SK-N-SH treated with all-trans-retinoic acid at 6 μM for 48 hours (cell line): ENCODE measurements at regions not wholly inside any gene's neighbourhood (a gene's known extent, or its start where the extent isn't known, plus 50 kb on each side); places are given as distances from the start of the nearest gene placed in this dataset.

ENCODE experiments used
- ATAC-seq: fragments of 200-7000 bp; cut with Tn5 transposase; 3 replicates; pipeline ENCODE4 v1.9.1; 2020; ENCODE audit warnings: mild to moderate bottlenecking, moderate library complexity
- ARNTL ChIP-seq: fragments of 450-650 bp; formaldehyde crosslinking; IDR thresholded peaks from 2 replicates; pipeline ENCODE4 v1.5.0; 2020; ENCODE audit warnings: low read depth, mild to moderate bottlenecking, moderate library complexity, borderline replicate concordance
- BACH2 ChIP-seq: fragments of 250-450 bp; sonication (Bioruptor Pico); IDR thresholded peaks from 2 replicates; pipeline ENCODE4 v1.9.0; 2021; ENCODE audit warnings: mild to moderate bottlenecking, borderline replicate concordance
- CREB5 ChIP-seq: fragments of 250-450 bp; sonication (Bioruptor Pico); IDR thresholded peaks from 2 replicates; pipeline ENCODE4 v1.5.1; 2020; ENCODE audit warnings: low read depth, mild to moderate bottlenecking, moderate library complexity
- CSDC2 ChIP-seq: fragments of 250-450 bp; sonication (Bioruptor Pico); IDR thresholded peaks from 2 replicates; pipeline ENCODE4 v1.5.0; 2020; ENCODE audit warnings: mild to moderate bottlenecking, moderate library complexity
- CSRNP3 ChIP-seq: fragments of 250-450 bp; sonication (Bioruptor Pico); IDR thresholded peaks from 2 replicates; pipeline ENCODE4 v1.5.1; 2021; ENCODE audit warnings: mild to moderate bottlenecking, moderate library complexity
- ESRRG ChIP-seq: fragments of 250-450 bp; sonication (Bioruptor Pico); IDR thresholded peaks from 2 replicates; pipeline ENCODE4 v1.6.1; 2021; ENCODE audit warnings: mild to moderate bottlenecking
- GLIS3 ChIP-seq: fragments of 250-450 bp; sonication (Bioruptor Pico); IDR thresholded peaks from 2 replicates; pipeline ENCODE4 v1.5.0; 2020; ENCODE audit warnings: mild to moderate bottlenecking, moderate library complexity
- ISL1 ChIP-seq: fragments of 250-450 bp; sonication (Bioruptor Pico); IDR thresholded peaks from 2 replicates; pipeline ENCODE4 v2.1.2; 2022; ENCODE audit warnings: mild to moderate bottlenecking, moderate library complexity
- OSR1 ChIP-seq: fragments of 250-450 bp; sonication (Bioruptor Pico); IDR thresholded peaks from 2 replicates; pipeline ENCODE4 v1.8.0; 2022; ENCODE audit warnings: moderate library complexity, mild to moderate bottlenecking, inconsistent platforms
- PATZ1 ChIP-seq: fragments of 250-450 bp; sonication (Bioruptor Pico); IDR thresholded peaks from 2 replicates; pipeline ENCODE4 v1.8.0; 2020; ENCODE audit warnings: mild to moderate bottlenecking, moderate library complexity, borderline replicate concordance
- POU6F1 ChIP-seq: fragments of 250-450 bp; sonication (Bioruptor Pico); IDR thresholded peaks from 2 replicates; pipeline ENCODE4 v1.8.0; 2021; ENCODE audit warnings: low read depth, mild to moderate bottlenecking, moderate library complexity, borderline replicate concordance
- PPARA ChIP-seq: fragments of 250-450 bp; sonication (Bioruptor Pico); IDR thresholded peaks from 2 replicates; pipeline ENCODE4 v1.5.0; 2020; ENCODE audit warnings: mild to moderate bottlenecking, borderline replicate concordance
- RARB ChIP-seq: fragments of 250-450 bp; sonication (Bioruptor Pico); IDR thresholded peaks from 2 replicates; pipeline ENCODE4 v1.8.0; 2021; ENCODE audit warnings: mild to moderate bottlenecking, moderate library complexity
- SNAI2 ChIP-seq: fragments of 250-450 bp; sonication (Bioruptor Pico); IDR thresholded peaks from 2 replicates; pipeline ENCODE4 v1.5.0; 2020; ENCODE audit warnings: mild to moderate bottlenecking, moderate library complexity
- TOX ChIP-seq: fragments of 250-450 bp; sonication (Bioruptor Pico); IDR thresholded peaks from 2 replicates; pipeline ENCODE4 v1.8.0; 2021; ENCODE audit warnings: mild to moderate bottlenecking, moderate library complexity, borderline replicate concordance
- ZC3H10 ChIP-seq: fragments of 250-450 bp; sonication (Bioruptor Pico); IDR thresholded peaks from 2 replicates; pipeline ENCODE4 v1.5.1; 2021; ENCODE audit warnings: mild to moderate bottlenecking, moderate library complexity
- ZFP3 ChIP-seq: fragments of 250-450 bp; sonication (Bioruptor Pico); IDR thresholded peaks from 2 replicates; pipeline ENCODE4 v1.5.0; 2020; ENCODE audit warnings: mild to moderate bottlenecking, moderate library complexity
- ZFP30 ChIP-seq: fragments of 450-650 bp; formaldehyde crosslinking; IDR thresholded peaks from 2 replicates; pipeline ENCODE4 v1.5.0; 2022; ENCODE audit warnings: mild to moderate bottlenecking, moderate library complexity
- ZNF565 ChIP-seq: fragments of 450-650 bp; formaldehyde crosslinking; conservative IDR thresholded peaks from 2 replicates; pipeline ENCODE4 v1.5.0; 2020; ENCODE audit warnings: low read depth, mild to moderate bottlenecking, moderate library complexity
- ZNF70 ChIP-seq: fragments of 450-650 bp; formaldehyde crosslinking; IDR thresholded peaks from 2 replicates; pipeline ENCODE4 v1.5.0; 2020; ENCODE audit warnings: mild to moderate bottlenecking, moderate library complexity
- ZNF8 ChIP-seq: fragments of 450-650 bp; formaldehyde crosslinking; IDR thresholded peaks from 2 replicates; pipeline ENCODE4 v1.5.0; 2020; ENCODE audit warnings: mild to moderate bottlenecking, moderate library complexity

- no peak for TF ChIP-seq ZC3H10
- TF ChIP-seq CSDC2, result no peak
- TF ChIP-seq ZFP3 (CRISPR knock-in tag), result no peak
- no peak for TF ChIP-seq ZNF8 (CRISPR knock-in tag)
- TF ChIP-seq POU6F1 (CRISPR knock-in tag), result no peak
- TF ChIP-seq CREB5, result no peak
- no peak for TF ChIP-seq SNAI2 (CRISPR knock-in tag)
- TF ChIP-seq RARB (CRISPR knock-in tag), result no peak
- no peak for TF ChIP-seq GLIS3 (CRISPR knock-in tag)
- TF ChIP-seq ZNF70 (CRISPR knock-in tag), result no peak
- TF ChIP-seq ARNTL (CRISPR knock-in tag), result no peak
- no peak for TF ChIP-seq OSR1 (CRISPR knock-in tag)
- no peak for TF ChIP-seq PPARA (CRISPR knock-in tag)
- TF ChIP-seq ZFP30 (CRISPR knock-in tag), result no peak
- no peak for TF ChIP-seq CSRNP3 (CRISPR knock-in tag)
- no peak for TF ChIP-seq BACH2
- no peak for TF ChIP-seq PATZ1 (CRISPR knock-in tag)
- TF ChIP-seq TOX (CRISPR knock-in tag), result no peak
- no peak for TF ChIP-seq ESRRG (CRISPR knock-in tag)
- TF ChIP-seq ZNF565 (CRISPR knock-in tag), result no peak
- no peak for ATAC-seq
Measured at GRCh38 chr16:26330654-26331053, 638.9 kb downstream of the HS3ST4 start.

- ATAC-seq, result no peak
Measured at GRCh38 chr16:26334218-26335111, 642.7 kb downstream of the HS3ST4 start.

More at GRCh38 chr16:26334218-26335111, 642.7 kb downstream of the HS3ST4 start:
- TF ChIP-seq CSDC2 (no peak), CSRNP3 (CRISPR knock-in tag) (no peak), BACH2 (no peak), TOX (CRISPR knock-in tag) (no peak), ISL1 (CRISPR knock-in tag) (no peak), ZNF565 (CRISPR knock-in tag) (no peak), ESRRG (CRISPR knock-in tag) (no peak), ARNTL (CRISPR knock-in tag) (no peak), GLIS3 (CRISPR knock-in tag) (no peak), POU6F1 (CRISPR knock-in tag) (no peak), ZNF70 (CRISPR knock-in tag) (no peak), PATZ1 (CRISPR knock-in tag) (no peak), ZNF8 (CRISPR knock-in tag) (no peak), OSR1 (CRISPR knock-in tag) (no peak), CREB5 (no peak), SNAI2 (CRISPR knock-in tag) (no peak)
